Hepatic stellate cell (primary cell): ENCODE measurements at regions not wholly inside any gene's neighbourhood (a gene's known extent, or its start where the extent isn't known, plus 50 kb on each side); places are given as distances from the start of the nearest gene placed in this dataset.

ENCODE experiments used
- DNase-seq: peaks from one replicate; pipeline ENCODE4 v3.0.0; 2011; ENCODE audit warnings: low spot score

- no peak for DNase-seq
Measured at GRCh38 chr6:137690034-137690433, 177.0 kb upstream of the TNFAIP3 start.

- DNase-seq = no peak
Measured at GRCh38 chr6:137690721-137691120, 176.3 kb upstream of the TNFAIP3 start.

- no peak for DNase-seq
Measured at GRCh38 chr6:137692308-137692707, 174.8 kb upstream of the TNFAIP3 start.

DNA sequence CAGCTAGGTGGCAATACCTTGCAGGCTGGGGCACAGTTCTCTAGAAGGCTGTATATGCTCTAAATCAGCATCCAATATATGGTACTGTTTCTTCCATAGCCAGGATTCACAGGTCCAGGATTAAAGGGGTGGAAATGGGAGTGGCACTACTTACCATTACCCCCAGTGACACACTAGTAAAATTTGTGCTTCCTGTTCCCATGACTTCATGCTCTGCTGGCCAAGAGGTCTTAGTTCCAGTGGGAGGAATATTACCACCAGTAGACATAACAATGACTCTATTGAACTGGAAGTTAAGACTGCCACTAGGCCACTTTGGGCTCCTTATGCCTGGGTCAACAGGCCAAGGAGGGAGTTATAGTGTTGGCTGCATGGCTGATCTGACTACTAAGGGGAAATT, 174.3 kb upstream of the TNFAIP3 start:
- DNase-seq = no peak

- DNase-seq = no peak
Measured at GRCh38 chr6:137693711-137694110, 173.3 kb upstream of the TNFAIP3 start.

- no peak for DNase-seq
Measured at GRCh38 chr6:137696765-137697164, 170.3 kb upstream of the TNFAIP3 start.

DNA sequence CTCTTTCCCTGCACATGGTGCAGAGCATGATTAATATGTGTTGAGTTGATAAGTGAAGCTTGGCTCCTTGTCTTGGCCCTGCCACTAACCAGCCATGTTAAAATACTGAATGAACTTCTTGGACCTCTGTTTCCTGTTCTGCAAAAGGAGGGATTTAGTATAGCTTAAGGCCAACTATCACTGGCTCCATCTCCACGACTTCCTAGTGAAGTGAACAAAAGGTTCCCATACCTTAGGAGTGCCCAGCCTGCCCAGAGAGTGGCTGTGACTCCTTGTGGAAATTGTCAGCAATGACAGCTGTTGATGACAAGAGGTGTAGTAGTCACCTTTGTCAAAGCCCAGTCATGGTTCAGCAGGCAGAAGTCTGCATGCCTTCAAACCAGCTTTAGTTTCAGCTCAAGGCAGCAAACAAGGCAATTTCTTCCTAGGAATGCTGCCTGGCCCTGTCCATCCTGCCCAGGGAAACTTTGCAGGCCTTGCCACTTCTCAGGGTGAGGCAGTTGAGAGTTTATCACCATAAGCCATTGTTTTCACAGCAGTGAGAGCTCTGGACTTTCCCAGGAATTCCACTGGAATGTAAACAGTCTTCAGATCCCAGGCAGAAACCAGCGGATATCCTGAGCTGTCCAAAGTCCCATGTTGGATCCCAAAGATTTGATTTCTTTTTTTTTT, 169.7 kb upstream of the TNFAIP3 start:
- DNase-seq = peak; percentile 63

- DNase-seq = no peak
Measured at GRCh38 chr6:137698636-137699030, 168.4 kb upstream of the TNFAIP3 start.

DNA sequence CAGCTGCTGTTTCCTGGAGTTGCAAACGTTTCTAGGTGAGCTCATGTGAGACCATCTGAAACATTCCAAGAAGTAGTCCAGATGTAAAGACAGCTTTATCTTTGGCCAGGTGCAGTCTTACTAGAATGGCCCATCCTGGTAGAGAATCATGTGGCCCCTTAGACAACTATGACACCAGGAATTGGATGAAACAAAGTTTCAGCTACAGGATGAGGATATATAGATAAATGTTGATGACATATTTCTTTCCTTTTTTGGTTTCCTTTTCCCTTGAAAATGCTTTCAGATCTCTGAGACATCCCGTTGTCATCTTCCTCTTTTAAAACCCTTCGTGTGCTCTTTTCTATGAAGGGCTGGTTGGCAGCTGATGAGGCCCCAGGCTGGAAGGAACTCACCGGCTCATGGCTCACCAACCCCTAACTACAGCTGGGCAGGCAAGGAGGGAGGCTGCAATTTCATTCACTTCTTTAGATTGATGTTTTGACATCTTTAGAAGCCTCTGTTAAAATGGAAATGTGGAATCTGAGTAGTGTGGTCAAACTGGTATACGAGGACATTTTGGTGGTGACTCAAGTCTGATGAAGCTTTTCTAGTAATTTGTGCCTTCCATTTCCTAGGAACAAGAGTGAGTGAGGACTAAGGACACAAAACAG, 167.9 kb upstream of the TNFAIP3 start:
- DNase-seq = no peak

GRCh38 chr6:137700161-137700560, 166.9 kb upstream of the TNFAIP3 start:
- DNase-seq = no peak

DNA sequence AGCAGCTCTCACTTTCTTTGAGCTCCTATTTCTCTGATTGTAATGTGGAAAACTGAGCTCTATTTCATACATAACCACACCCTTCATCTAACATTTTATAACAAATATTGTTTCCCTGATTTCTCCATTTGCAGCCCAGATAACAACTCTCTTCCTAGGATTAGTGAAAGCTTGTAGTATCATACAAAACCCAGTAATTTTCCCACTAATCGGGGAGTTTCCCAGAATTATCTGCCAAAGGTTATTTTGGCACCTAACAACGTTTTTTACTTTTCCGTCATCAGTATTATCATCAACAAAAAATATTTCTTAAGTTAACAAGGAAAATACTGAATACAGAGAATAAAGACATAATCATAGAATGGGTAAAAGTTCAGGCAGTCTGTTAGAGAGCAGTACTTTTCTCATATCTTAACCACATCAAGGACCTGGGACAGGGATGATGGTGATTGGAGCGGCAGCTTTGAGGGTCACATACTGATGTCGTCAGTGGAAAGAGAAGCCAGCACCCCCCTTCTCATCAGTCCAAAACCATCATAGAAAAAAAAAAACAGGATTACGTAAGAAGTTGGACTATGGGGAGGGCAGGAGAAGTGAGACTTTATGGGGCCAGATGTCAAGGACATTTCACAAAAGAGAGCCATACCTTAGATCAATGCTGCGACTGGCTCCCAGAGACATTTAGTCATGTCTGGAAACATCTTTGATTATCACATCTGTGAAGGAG, 166.1 kb upstream of the TNFAIP3 start:
- no peak for DNase-seq

GRCh38 chr6:137701942-137702341, 165.1 kb upstream of the TNFAIP3 start:
- DNase-seq = no peak

DNA sequence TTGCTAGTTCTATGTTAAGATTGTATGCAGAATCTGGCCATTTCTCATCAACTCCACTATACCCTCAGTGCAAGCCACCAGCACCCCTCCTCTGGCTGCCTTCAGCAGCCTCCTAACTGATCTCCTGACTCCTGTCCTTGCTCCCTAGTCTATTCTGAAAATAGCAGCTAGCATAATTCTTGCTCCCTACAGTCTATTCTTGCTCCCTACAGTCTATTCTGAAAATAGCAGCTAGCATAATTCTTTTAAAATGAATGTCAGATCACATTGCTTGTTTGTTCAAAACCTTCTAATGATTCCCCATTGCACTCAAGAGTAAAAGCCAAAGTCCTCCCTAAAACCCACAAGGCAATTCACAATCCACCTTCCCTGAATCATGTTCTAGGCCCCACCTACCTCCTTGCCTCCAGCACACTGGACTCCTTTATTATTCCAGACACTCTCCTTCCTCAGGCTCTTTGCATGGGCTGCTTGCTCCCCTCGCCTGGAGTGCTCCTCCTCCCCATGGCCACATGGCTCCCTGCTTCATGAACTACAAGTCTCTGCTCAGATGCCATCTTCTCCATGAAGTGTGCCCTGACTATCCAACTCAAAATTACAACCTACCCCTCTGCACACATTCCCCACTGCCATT, 164.2 kb upstream of the TNFAIP3 start:
- DNase-seq = no peak

DNA sequence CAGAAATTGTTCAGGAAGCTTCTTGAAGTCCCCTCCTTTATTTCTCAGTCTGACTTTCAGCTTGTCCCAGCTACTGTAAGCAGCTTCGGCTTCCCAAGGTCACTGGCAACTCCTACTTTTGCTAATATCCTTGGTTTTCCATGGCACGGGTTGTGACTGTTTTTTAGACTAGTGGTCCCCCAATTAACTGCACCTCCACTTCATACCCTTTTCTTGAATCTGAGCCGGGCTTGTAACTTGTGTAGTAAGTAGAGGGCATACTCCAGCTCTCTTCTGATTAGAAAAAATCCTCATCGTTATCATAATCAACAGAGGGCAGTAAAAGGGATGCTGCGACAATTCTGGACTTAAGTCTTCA, 162.3 kb upstream of the TNFAIP3 start:
- DNase-seq = no peak

DNA sequence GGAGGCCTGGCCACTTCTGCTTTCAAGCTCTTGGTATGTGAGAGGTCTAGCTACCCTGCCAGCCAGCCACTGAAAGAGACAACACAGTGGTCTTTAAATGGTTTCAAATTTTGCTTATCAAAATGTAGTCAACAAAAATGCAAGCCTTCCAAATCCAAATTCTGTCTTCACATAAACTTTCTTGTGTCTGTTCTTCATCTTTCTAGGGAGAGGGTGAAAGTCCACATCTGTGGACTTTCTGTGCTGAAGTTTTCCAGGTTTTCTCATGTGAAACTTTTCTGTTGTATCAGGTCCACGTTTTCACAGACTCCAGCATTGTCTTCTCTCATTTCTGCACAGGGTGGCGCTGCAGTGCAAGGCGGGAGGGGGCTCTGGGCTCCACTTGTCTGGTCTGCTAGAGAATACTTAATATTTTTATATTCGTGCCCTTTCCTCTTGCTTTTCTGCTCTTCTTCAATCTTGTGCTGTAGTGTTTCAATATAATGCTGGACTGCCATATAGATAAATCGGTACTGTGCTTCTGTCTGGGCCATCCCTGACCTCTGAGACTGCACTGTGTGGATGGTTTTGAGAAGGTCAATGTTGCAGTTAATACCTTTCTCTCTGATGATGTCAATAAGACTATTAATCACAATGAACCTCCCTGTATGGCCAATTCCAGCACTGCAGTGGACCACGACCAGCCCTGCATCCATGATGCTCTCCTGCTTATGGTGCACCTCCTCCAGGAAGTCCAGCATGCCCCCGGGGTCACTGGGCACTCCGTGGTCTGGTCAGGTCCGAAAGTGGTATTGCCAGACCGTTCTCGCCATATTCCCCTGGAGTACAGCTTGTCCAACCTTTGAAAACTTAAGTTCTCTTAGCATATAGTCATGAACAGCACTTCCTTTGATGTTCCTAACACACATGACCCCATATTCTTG, 161.6 kb upstream of the TNFAIP3 start:
- DNase-seq = peak; percentile 58

GRCh38 chr6:137706083-137706750, 160.8 kb upstream of the TNFAIP3 start:
- DNase-seq = no peak

DNA sequence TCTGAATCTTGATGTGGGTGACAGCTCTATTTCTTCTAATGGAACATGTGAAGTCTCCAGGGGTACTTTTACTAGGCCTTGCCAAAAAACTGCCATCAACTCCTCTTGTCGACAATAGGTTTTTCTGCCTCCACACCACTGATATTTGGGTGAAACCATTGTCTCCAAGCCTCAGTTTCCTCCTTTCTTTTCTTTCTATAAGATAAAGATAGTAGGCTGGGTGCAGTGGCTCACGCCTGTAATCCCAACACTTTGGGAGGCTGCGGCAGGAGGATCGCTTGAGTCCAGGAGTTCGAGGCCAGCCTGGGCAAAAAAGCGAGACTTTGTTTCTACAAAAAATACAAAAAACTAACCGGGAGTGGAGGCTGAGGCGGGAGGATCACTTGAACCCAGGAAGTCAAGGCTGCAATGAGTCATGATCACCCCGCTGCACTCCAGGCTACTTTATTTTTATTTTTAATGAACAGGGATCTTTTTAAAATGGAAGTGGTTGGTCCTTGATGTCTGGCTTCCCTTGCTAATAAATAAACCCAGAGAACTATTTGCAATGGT, 159.9 kb upstream of the TNFAIP3 start:
- no peak for DNase-seq

DNA sequence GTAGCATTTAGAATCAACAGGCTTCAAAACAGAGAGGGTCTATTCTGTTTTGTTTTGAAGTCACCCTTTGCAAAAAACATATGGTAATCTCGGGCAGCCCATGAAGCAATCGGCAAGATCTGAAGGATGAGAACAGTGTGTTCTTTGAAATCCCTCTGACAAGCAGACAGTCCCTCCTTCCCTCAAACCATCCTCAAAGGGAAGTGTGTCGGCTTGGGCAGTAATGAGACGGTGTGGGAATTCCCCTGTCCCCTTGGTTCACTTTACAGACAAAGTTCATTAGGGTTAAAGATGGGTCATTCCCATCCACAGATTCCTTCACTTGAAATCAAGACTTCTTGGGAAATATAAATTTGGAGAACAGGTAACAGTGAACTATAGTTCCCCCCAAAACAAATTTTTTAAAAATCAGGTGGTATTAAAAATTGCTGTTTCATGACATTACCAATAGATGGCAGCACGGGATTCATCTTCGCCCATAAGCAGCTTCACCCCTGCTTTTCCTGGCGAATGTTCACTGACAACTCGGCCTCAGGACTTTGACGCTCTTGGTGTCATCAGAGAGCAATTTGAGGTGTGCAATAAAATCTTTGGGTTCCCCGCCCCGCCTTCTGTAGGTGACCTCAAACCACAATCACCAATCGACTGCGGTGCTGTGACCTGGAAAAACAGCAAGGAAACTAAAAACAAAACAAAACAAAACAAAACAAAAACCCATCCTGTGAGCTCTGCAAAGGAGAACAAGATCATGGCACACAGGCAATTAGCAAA, 159.3 kb upstream of the TNFAIP3 start:
- DNase-seq = peak; percentile 52

DNA sequence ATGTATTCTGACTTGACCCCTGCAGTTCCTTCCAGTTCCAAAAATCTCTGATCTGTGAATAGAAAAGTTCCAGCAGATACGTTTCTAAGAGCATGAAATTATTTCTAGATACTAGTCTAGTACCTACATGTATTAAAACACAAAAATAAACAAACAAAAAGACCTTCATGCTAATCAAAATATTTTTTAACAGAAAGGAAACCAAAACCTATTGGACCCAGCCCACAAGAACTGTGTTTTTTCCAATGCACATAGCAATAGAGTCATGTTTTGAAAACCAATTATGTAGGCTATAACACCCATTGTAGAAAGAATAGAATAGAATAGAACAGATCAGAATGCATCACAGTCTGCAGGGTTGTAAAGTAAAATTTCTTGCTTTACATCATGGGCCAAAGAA, 158.6 kb upstream of the TNFAIP3 start:
- DNase-seq = no peak
